Right lung (tissue), 2 donors: ENCODE measurements at regions not wholly inside any gene's neighbourhood (a gene's known extent, or its start where the extent isn't known, plus 50 kb on each side); places are given as distances from the start of the nearest gene placed in this dataset.
"Not testable (repeated sequence)": the region's sequence is repeated elsewhere in the genome, so short reads cannot be mapped to it uniquely, and the experiment has no call there.

ENCODE experiments used
- DNase-seq, 2 donors: peaks; one replicate each; pipeline ENCODE4 v3.0.0-alpha.2; 2013

DNA sequence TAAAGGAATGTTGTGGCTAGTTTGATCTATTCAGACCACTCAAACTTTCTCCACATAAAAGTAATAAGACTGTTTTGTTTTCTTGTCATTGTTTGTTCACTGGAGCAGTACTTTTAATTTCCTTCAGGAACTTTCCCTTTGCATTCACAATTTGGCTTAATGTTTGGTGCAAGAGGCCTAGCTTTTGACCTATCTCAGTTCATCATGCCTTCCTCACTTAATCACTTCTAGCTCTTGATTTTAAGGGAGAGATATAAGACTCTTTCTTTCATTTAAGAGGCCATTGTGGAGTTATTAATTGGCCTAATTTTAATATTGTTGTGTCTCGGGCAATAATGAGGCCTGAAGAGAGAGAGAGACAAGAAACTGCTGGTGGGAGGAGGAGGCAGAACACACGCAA, 371.7 kb upstream of the DEPDC1 start:
- DNase-seq = peak; percentile 42 to 45

DNA sequence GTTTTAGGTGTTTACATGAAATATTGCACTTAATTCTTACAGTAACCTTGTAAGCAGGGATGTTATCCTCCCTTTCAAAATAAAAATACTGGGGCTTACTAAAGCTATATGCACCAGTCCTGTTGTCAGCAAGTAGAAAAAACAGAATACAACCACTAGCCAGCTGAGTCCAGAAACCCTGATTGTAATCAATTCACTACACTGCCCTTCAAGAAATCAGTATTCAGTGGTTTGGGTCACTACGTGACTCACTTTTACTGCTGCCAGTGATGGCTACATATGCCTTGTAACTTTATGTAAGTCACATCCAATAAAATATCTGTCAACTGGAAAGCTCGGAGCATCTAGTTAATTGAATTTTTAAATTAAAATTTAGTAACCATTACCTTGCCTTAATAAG, 376.3 kb upstream of the DEPDC1 start:
- no peak for DNase-seq

DNA sequence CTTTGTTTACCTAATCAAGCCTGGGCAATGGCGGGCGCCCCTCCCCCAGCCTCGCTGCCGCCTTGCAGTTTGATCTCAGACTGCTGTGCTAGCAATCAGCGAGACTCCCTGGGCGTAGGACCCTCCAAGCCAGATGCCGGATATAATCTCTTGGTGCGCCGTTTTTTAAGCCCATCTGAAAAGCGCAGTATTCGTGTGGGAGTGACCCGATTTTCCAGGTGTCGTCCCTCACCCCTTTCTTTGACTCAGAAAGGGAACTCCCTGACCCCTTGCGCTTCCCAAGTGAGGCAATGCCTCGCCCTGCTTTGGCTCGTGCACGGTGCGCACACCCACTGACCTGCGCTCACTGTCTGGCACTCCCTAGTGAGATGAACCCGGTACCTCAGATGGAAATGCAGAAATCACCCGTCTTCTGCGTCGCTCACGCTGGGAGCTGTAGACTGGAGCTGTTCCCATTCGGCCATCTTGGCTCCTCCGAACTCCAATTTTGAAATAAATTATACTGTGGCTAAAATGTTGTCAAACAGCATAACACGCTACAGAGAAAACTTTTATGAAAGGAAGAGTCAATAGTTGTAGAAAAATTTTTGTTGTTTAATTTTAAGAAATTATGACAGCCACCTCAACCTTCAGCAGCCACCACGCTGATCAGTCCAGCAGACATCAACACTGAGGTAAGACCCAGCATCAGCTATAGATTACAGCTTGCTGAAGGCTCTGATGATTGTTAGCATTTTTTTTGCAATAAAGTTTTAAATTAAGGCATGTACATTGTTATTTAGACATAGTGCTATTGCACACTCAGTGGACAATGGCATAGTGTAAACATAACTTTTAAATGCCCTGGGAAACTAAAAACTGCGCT, 384.7 kb upstream of the DEPDC1 start:
- DNase-seq = not testable (repeated sequence)

DNA sequence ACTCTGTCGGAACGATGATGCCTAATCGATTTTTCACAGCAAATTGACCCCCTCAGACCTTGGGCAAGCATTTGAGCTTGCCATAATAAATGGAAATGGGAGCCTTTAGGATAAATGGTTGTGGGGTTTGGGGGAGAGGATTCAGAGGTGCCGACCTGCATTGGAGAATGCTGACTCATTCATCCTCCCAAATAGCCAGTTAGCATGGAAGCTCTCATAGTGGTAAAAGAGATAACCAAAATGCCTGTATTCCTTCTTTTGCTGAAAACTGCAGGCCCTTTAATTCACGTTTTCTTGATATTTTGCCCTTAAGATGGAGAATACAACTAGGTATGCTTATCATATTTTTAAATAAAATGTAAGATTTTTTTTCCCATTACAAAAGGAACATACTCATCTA, 392.6 kb upstream of the DEPDC1 start:
- DNase-seq = no peak

DNA sequence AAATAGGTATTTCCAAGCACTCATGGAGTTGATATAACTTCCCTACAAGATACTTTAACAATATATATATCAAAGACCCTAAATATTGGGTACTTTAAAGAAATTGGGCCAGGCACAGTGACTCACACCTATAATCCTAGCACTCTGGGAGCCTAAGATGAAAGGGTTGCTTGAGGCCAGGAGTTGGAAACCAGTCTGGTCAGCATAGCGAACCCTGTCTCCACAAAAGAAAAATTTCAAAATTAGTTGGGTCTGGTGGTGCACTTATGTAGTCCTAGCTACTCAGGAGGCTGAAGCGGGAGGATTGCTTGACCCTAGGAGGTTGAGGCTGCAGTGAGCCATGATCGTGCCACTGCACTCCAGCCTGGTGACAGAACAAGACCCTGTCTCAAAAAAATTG, 393.9 kb upstream of the DEPDC1 start:
- no peak for DNase-seq

DNA sequence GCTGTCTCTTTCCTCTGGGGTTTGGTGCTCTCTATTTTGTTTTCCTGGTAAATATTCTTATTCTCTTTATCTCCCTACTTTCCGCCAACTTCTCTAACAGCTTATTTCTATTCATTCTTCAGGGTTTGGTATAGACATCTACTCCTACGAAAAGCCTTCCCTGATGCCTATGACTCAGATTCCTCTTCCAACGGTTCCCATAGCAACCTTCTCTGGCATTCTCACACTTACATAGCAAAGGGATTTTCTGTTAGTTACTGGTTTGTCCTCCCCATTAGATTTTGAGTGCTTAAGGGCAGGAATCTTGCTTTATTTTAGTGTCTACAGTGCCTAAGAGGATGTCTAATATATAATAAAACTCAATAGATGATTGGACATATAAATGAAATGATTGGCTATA, 407.6 kb upstream of the DEPDC1 start:
- DNase-seq = no peak

DNA sequence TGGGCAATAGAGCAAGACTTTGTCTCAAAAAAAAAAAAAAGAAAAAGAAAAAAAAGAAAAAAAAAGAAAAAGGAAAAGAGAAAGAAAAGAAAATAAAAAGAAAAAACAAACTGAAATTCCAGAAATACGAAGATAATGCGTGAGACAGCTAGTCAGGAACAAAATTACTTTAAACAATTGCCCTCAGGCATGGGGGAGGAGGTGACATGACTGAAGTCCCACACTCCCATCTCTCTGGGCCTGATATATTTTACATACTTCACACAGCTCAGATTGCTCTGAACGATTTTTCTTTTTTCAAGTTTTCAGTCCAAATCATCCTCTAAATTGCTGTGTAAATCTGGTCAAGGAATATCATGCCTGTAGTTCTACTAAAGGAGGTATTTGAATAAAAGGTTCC, 409.5 kb upstream of the DEPDC1 start:
- DNase-seq = no peak

DNA sequence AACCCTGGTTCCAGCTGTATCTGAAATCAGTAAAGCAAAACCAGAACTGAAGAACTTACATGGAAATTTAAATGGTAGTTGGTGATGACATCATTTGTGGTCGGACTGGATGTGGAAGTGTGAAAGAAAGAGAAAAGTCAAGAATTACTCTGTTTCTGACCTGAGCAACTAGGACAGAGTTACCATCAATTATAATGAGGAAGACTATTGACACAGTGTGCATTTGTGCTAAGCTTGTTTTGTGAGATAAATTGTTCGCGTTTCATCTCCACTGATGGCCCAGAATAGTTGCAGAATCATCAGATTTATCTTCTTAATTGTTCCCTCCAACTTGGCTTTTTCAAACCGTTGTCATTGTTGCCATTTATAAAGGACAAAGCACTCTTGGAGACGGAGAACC, 410.6 kb upstream of the DEPDC1 start:
- no peak for DNase-seq

DNA sequence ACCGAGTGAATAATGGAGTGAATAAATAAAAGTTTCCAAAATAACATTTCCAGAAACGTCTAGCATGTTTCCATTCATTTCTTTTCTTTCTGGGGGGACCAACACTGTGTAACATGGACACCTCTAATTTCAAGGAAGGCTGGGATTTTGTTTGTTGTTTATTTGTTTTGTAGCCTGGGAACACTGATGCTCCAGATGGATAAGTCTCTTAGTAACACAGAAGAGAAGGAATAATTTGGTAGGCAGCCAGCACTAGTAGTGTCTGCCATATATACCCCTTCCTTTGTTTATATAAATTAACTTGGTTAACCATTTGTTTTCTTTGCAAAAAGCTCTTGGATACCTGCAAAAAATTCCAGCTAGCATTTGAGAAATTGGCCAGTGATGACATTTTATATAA, 411.4 kb upstream of the DEPDC1 start:
- DNase-seq = no peak

DNA sequence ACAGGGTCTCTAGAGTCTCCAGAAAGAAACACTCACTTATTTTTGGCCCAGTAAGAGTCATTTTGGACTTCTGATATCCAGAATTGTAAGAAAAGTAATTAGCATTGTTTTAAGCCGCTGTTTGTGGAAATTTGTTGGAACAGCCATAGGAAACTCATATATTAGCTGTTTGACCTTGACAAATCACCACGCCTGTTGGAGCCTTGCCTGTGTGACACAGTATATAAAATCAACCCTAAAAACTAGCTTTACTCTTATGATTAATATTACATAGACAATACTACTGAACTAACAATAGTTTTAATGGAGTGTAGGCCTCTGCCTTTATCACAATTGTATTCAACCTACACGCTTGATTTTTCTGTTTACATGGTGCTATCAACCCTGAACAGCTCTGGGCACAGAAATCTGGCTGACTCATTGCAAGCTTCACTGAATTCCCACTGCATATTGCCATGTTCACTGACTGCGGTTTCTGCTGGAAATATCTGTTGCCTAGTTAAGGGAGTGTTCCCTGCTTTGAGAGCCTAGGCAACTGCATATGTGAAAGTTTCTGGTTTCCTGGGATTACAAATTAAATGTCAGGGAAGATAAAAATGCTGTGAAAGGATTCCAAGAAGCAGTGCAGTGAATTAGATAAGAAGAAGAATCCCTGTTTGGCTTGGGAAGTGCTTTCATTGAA, 419.5 kb upstream of the DEPDC1 start:
- DNase-seq = peak in 1 of 2 donors; percentile 16

DNA sequence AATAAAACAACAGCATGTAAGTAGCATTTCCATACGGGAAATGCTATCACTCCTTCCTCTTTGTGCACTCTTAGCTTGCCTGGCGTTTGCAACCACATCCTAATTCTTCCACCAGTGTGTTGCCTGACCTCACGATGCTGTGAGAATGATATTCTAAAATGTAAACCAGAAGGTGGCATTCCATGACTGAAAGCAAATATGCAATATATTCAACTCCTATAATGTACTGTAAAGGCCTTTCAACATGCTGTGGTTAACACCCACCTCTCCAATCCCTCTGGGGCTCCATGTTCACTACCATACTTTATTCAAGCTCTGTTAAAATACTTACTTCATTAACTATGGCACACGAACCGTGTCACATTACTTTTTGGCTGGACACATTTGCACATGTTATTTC, 420.6 kb upstream of the DEPDC1 start:
- no peak for DNase-seq

DNA sequence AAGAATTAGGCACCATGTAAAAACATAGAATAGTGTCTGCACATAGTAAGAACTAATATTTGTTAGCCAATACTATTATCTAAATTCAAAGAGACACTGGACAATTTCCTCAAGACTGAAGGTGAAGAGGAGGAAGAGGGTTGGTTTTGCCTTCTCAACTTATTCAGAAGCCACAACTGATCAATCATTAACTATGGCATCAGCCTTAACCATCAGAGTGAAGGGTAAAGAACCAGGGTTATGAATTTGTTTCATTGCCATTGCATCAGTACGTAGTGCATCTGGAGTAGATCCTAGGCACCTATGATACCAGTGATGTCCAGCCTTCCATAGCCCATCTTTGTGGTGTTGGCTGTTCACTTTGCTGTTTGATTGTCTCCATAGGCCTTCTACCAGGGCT, 421.7 kb upstream of the DEPDC1 start:
- no peak for DNase-seq

DNA sequence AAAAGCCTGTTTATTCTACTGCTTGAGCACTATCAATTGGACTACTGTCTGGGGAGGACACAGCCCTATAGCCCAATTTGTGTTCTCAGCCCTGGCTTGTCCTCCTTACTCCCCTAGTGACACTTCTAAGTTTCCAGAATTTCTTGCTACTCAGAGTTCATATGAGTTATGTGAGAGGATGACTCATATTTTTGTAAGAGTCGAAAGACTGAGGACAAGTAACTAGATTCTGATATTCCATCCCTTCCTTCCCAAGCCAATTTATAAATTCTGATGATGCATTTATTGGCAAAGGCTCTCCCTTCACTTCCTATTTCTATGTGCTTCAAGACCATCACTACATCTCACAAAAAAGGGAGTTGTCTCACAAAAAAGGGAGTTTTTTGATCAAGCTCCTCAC, 422.2 kb upstream of the DEPDC1 start:
- no peak for DNase-seq

DNA sequence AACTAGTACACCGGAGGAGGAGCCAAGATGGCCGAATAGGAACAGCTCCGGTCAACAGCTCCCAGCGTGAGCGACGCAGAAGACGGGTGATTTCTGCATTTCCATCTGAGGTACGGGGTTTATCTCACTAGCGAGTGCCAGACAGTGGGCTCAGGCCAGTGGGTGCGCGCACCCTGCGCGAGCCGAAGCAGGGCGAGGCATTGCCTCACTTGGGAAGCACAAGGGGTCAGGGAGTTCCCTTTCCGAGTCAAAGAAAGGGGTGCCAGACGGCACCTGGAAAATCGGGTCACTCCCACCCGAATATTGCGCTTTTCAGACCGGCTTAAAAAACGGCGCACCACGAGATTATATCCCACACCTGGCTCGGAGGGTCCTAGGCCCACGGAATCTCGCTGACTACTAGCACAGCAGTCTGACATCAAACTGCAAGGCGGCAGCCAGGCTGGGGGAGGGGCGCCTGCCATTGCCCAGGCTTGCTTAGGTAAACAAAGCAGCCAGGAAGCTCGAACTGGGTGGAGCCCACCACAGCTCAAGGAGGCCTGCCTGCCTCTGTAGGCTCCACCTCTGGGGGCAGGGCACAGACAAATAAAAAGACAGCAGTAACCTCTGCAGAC, 426.7 kb upstream of the DEPDC1 start:
- DNase-seq = not testable (repeated sequence)

DNA sequence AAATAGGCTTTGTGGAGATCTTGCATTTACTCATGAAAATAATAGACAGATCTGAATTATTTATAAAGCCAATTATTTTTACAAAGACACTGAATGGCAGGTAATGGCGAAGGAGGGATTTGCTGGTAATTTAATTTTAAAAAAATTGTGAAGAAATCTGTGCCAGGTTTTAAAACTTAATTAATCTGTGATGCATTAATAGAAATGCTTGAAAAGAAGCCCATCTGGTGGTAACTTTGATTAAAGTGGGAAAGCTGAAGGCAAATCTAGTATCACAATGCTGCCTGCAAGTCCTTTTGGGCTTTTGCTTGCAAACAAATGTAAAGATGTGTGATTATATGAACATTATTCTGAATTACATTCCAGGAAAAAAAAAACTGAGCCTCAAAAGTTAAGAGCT, 433.2 kb upstream of the DEPDC1 start:
- no peak for DNase-seq

DNA sequence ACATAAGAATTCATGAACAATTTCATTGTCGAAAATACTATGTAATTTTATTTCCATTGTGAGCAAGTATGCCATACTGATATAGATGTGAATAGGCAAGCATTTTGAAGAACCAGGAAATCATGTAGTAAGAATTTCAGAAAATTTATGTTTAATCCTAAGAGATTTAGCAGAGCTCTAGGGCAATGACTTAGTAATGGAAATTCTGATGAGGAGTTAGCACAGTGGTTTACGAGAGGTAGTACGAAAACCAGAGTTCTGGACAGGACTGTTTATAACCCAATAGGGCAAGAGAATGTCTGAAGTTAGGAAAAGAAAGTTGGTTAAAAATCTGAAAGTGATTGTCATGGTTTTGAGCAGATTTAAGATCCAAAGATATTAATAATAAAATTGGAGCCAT, 439.6 kb upstream of the DEPDC1 start:
- no peak for DNase-seq

DNA sequence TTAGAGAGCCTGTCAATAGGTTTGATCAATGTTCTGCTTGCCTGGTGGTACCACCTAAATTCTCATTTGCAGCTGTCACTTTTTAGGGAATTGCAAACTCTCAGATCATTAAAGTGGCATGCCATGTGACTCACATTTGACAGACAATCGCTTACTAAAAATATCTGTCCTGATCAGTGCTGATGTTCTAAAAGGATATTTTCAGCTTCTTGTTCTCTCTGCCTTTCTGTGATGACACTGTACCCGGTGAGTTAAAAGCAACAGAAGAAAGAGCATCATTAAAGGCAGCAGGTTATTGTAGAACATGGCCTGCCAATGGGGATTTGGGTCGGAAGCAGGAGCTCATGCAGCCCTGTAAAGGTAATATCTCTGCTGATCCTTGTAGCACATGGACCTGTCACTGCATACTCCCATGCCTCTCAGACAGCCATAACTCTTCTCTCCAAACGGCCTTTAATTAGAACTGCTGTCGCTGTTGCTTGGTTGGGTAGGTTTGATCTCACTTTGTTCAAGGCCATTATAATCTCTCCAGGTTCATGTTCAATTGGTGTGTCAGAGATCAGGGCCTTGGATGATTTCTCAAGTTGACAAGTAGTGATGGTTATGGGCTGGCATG, 441.3 kb upstream of the DEPDC1 start:
- no peak for DNase-seq

DNA sequence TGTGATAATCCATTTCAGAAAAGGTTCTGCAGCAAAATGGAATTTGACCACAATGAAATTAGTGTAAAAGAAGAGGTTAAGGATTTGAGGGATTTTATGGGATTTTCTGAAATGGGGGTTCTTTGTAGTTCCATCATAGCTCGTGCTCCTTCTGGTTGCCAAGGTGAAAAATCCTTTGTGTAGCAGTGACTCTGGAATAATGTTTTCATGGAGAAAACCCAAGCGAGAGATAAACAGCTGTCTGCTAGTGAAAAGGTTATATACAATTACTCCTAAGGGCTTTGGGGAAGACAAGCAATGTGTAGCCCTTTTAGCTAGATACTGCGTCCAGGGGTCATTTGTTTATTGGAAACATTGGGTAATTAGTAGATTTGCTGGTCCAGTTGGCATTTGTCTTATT, 453.2 kb upstream of the DEPDC1 start:
- DNase-seq = no peak

DNA sequence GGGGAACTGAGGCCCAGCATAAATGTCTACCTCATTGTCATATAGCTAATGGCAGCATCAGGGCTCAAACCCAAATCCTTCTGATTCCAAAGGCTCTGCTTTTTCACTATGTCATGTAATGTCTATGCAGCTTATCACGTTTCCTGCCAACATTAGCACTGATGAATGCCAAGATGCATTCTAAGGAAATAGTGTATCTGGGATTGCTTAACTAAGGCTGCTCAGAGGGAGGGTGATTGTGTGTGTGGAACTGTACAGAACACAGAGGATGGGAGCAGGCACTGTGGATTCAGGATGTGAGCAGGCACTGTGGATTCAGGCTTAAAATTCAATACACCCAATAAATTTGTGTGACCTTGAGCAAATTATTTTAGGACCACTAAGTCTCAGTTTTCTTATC, 456.4 kb upstream of the DEPDC1 start:
- DNase-seq = peak in 1 of 2 donors; percentile 5

DNA sequence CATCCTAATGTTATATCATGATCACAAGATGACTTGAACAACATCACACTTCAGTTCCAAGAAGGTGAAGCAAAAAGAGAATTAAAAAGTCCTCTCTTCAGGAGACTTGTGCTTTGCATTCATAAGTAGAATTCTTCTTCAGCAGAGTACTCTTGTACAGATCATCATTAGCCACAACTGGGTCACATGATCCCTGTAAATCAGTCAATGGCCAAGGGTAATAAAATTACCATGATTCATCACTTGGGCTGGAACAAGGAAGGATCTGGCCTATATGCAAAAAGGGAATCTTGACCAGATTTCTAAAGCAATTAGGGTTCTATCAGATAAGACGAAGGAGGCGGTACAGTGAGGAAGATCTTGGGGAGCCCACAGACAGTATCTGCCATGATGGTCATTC, 458.0 kb upstream of the DEPDC1 start:
- DNase-seq = no peak

DNA sequence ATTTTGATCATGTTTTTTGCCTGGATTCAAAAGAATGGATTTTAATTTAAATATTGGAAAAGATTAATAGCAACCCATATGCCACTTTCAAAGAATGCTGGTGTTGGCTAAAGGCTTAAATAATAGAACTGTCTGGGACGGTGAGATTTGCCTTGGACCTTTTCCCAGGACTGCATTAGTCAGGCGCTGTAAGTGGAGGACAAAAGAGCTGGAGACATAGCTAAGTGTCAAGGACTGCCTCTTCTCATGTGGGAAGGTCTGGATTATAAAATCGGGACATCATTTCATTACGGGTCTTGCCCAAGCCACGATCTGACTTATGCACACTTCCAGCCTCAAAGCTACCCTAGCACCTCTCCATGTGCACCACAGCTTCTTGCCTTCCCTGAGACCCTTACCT, 458.5 kb upstream of the DEPDC1 start:
- DNase-seq = no peak

DNA sequence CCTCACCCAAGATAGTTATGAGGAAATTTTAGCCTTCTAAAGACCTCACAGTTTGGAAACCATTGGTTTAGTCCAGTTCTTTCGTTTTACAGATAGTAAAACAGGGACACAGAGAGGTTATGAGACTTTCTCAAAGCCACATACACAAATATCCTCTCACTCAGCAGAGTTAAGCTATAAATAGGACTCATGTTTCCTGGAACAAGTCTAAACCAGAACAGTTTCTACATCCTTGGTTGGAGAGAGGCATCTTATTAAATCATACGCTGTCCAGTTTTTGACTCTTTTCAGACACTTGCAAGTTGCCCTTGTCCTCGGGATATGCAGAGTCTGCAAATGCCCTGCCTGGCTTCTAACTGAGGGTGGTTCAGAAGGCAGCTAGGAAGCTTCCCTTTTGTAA, 462.1 kb upstream of the DEPDC1 start:
- DNase-seq = no peak
